GM18870 (cell line): ENCODE measurements at regions not wholly inside any gene's neighbourhood (a gene's known extent, or its start where the extent isn't known, plus 50 kb on each side); places are given as distances from the start of the nearest gene placed in this dataset.

ENCODE experiments used
- ATAC-seq: cut with Tn5 transposase; IDR thresholded peaks from one replicate; pipeline ENCODE4 v1.9.1; 2021; ENCODE audit warnings: moderate library complexity; ENCODE audit not compliant: unreplicated experiment

- no peak for ATAC-seq
Observed at GRCh38 chr22:47778160-47778658, 1015.8 kb downstream of the TBC1D22A start.

GRCh38 chr22:47777426-47777825 is 1015.0 kb downstream of the TBC1D22A start:
- ATAC-seq: no peak

DNA sequence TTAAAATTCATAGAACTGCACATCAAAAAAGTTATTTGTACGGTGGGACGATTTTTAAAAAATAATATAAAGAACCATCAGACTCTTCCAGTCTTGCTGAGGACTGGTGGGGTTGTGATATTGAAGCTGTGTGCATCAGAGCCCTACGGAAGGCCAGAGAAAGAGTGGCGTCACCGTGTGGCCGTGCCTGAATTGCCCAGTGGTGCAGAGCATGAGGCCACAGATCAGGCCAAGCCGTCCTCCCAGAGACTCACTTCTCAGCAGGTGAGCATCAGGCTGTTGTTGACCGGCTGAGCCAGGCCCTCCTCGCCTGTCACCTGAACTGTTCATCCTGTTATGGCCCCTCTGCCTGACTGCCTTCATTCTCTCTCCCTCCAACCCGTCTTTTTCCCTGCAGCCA is 1013.9 kb downstream of the TBC1D22A start:
- ATAC-seq: no peak

GRCh38 chr22:47775686-47776085 is 1013.2 kb downstream of the TBC1D22A start:
- ATAC-seq: no peak

DNA sequence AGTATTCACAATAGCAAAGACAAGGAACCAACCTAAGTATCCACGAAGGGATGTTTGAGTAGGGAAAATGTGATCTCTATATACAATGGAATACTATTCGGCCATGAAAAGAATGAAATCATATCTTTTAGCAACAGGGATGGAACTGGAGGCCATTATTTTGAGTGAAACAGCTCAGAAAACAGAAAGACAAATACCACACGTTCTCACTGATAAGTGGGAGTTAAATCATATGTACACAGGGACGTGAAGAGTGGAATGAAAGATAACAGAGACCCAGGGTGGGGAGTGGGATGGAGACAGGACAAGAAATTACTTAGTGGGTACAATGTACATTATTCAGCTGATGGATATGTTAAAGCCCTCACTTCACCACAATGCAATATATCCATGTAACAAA is 1012.7 kb downstream of the TBC1D22A start:
- no peak for ATAC-seq

- ATAC-seq: no peak
Observed at GRCh38 chr22:47773635-47774034, 1011.2 kb downstream of the TBC1D22A start.

GRCh38 chr22:47772864-47773263 is 1010.4 kb downstream of the TBC1D22A start:
- no peak for ATAC-seq

DNA sequence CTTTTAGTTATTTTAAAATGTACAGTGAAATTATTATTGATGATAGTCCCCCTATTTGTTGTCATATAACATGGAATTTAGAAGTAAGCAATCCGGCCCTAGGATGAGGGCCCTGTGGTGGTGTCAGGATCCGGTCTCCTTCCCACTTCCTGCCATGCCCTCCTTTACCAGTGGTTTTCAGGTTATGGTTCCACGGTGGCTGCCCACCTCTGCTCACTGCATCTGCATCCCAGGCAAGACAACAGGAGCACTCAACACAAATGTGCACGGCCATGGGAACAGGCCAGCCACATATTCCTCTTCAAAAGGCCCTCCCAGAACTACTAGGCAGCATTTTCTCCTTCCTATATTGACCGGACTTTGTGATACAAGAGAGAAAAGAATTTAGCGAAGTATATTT is 1007.2 kb downstream of the TBC1D22A start:
- no peak for ATAC-seq

DNA sequence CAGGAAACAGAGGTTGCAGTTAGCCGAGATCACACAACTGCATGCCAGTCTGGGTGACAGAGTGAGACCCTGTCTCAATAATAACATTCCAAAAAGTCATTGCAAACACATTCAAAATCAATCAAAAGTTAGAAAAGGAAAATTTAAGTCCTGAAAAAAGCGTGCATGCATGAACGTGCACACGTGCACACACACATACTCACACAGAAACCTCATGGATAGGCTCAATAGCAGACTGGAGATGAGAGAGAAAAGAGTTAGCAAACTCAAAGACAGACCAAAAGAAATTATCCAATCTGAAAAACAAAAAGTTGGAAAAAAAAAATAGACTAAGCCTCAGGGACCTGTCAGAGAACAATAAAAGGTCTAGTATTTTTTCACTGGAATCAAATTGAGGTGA is 1005.6 kb downstream of the TBC1D22A start:
- ATAC-seq: no peak

DNA sequence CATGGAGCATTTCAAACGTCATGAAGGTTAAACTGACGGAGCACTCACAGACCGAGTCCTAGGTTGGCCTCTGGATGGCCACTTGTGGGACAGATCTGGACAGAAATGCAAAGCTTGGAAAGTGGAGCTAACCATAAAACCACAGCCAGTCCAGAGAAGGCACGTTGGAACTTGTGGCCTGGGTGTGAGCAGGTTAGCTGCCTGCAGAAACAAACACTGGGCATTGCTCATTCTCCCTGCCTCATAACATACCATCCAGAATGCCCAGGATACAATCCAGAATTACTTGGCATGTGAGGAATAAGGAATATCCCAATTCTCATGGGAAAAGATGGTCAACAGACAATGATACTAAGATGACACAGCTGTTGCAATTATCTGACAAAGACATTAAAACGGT is 1005.0 kb downstream of the TBC1D22A start:
- ATAC-seq: no peak

DNA sequence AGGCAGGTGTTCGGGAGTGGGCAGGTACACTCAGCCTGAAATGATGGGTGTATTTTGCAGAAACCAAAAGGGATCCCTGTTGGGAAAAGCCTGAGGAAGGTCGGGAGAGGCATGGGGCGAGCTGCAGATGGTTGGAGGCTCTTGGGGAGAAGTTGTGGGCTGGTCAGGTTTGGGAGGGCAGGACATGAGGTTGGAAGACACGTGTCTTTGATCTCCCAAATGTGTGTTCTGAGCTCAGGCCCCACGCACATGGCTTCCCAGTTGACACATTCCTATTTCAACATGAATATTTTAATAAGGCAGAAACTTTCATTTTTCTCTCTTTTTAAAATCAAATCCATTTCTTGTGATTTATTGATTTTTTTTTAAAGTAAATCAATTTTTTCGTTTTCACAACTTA is 1003.3 kb downstream of the TBC1D22A start:
- no peak for ATAC-seq

DNA sequence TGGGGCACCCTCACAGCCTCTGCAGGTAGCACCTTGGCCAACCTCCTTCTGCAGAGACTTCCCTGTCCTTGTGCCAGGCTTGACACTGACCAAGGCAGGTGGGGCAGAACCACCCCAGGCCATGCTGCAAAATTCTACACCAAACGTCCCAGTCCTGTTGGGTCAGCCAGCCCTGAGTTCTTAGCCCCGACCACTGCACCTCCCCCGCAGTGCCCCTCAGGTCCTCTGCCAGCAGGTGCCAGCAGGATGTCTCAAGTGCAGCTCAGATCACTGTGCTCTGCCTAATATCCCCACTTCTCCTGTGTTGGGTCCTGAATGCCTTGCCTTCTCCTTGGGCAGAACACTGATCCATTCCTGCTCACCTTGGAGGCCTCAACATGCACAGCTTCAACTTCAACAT is 999.7 kb downstream of the TBC1D22A start:
- no peak for ATAC-seq

DNA sequence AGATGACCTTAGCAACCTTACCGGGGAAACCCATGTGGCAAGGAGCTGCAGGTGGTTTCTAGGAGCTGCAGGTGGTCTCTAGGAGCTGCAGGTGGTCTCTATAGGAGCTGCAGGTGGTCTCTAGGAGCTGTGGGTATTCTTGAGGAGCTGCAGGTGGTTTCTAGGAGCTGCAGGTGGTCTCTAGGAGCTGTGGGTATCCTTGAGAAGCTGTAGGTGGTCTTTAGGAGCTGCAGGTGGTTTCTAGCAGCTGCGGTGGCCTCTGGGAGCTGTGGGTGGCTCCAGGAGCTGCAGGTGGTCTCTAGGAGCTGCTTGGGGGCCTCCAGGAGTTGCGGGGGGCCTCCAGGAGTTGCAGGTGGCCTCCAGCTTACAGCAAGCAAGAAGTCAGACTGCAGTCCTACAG is 997.5 kb downstream of the TBC1D22A start:
- no peak for ATAC-seq

- ATAC-seq: no peak
Observed at GRCh38 chr22:47757741-47758140, 995.3 kb downstream of the TBC1D22A start.

- ATAC-seq: no peak
Observed at GRCh38 chr22:47750086-47750485, 987.6 kb downstream of the TBC1D22A start.

GRCh38 chr22:47748957-47749356 is 986.5 kb downstream of the TBC1D22A start:
- ATAC-seq: no peak

DNA sequence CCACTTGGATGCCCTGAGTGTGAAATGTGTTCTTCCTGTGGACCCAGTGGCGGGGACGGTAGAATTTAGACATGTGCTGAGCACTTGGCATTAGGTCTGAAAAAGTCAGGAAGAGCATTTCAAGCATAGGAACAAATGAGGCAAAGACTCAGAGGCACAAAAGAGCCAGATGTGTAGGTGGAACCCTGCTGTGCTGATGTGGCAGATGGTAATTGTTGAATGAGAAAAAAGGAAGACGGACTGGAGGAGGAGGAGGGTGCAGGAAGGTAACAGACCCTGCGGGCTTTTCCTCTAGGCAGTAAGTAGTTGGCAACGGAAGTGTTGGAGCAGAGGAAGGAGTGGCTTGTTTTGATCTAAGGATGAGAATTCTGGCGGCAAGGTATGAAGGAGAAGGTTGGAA is 985.8 kb downstream of the TBC1D22A start:
- no peak for ATAC-seq

- no peak for ATAC-seq
Observed at GRCh38 chr22:47740109-47740805, 977.8 kb downstream of the TBC1D22A start.

- no peak for ATAC-seq
Observed at GRCh38 chr22:47739291-47740015, 977.0 kb downstream of the TBC1D22A start.

DNA sequence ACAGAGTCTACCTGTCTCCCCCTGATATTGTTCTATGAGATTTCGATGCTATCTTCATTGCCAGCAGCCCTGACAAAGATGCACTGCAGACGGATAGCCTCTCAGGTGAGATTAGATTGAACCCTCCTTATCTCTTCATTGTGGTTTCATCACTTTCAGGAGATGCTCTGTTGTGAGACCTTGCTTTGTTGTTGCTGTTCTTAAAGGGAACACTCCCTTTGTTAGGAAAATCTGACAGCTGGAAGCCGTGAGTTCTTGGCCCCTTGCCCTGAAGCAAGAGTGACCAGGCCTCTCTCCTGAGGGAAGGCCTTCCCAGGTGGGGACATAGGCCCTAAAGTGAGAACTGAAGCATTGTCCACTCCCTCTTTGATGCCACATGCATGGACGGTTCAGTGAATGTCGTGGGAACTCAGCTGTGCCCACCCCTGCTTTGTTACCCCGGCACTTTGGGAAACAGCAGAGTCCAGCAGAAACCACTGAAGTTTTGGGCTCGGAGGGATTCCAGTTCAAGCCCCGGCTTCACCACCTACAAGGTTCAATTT is 976.1 kb downstream of the TBC1D22A start:
- no peak for ATAC-seq

DNA sequence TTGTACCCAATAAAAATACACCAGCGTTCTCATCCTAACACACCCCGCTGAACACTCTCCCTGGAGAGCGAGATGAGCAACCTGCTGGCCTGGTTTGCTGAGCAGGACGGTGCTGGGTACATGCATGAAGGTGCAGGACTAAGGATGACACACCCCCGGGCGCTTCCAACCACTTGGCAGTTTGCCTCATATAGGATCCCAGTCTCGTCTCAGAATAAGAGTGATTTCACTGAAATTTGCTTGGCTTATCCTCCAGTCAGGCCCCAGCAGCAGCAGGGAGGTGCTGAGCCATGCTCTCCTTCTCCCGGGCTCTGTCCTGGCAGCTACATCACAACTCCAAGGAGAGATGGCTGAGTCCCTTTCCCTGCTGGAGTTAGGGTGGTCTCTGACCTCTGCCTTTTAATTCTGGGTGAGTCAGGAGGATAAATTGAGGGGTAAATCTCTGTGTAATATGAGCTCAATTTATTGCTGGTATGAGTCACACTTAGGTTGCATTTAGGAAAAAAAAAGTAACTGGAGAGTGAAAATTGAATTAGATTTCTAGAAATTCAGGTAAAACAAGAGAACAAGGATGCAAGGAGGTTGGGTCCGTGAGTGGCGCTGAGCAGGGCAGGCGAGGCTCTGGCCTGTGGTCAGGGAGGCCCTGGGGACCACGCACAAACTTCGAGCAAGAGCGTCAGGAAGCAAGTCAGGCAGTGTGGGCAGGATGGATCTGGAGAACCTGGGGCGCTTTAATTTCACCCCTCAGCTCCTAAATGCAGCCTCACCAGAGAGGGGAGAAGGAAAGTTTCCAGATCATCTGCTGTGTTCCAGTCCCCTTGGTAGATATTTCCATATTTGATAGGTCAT is 974.0 kb downstream of the TBC1D22A start:
- ATAC-seq: no peak
